WTC11 (cell line): ENCODE measurements at regions not wholly inside any gene's neighbourhood (a gene's known extent, or its start where the extent isn't known, plus 50 kb on each side); places are given as distances from the start of the nearest gene placed in this dataset.

Source experiments
- ATAC-seq: fragments of 200-7000 bp; cut with Tn5 transposase; 2 replicates; pipeline ENCODE4 v1.10.0; 2021; ENCODE audit warnings: mild to moderate bottlenecking, moderate library complexity
- CTCF ChIA-PET: fragments of 300-600 bp; sonication (Branson Sonifier 250); formaldehyde crosslinking; loops from one replicate; lab custom pipeline; 2021; ENCODE audit warnings: antibody characterized with exemption; lab: Charles Lee
- POLR2A ChIA-PET: fragments of 350-600 bp; sonication (Branson Sonifier 250); formaldehyde crosslinking; loops from one replicate; lab custom pipeline; 2021; ENCODE audit warnings: antibody characterized with exemption; lab: Charles Lee
- DNase-seq: peaks from one replicate; pipeline ENCODE4 v3.0.0; 2021; ENCODE audit warnings: low spot score
- H3K27ac Mint-ChIP-seq: 2 replicates; pipeline ENCODE4 v1.8.0; 2021; ENCODE audit warnings: mixed read lengths
- H3K27me3 Mint-ChIP-seq: 2 replicates; pipeline ENCODE4 v1.8.0; 2021; ENCODE audit warnings: low read depth, mild to moderate bottlenecking, moderate library complexity, mixed read lengths
- H3K36me3 Mint-ChIP-seq: 2 replicates; pipeline ENCODE4 v1.8.0; 2021; ENCODE audit warnings: mixed read lengths
- H3K4me1 Mint-ChIP-seq: 2 replicates; pipeline ENCODE4 v1.8.0; 2022; ENCODE audit warnings: mixed read lengths
- H3K4me3 Mint-ChIP-seq: 2 replicates; pipeline ENCODE4 v1.8.0; 2021; ENCODE audit warnings: mild to moderate bottlenecking, moderate library complexity, mixed read lengths
- H3K9me3 Mint-ChIP-seq: 2 replicates; pipeline ENCODE4 v1.8.0; 2021; ENCODE audit warnings: mixed read lengths
- FOXP1 ChIP-seq: sonication (generic); formaldehyde crosslinking; IDR thresholded peaks from 2 replicates; pipeline ENCODE4 v1.8.0; 2022; ENCODE audit warnings: missing genetic modification reagents, mild to moderate bottlenecking, moderate library complexity, borderline replicate concordance
- FOXP4 ChIP-seq: sonication (generic); formaldehyde crosslinking; IDR thresholded peaks from 2 replicates; pipeline ENCODE4 v1.8.0; 2022; ENCODE audit warnings: mild to moderate bottlenecking, missing genetic modification reagents
- GABPB1 ChIP-seq: sonication (generic); formaldehyde crosslinking; IDR thresholded peaks from 2 replicates; pipeline ENCODE4 v1.8.1; 2023; ENCODE audit warnings: mild to moderate bottlenecking, missing genetic modification reagents
- JUN ChIP-seq: sonication (generic); formaldehyde crosslinking; IDR thresholded peaks from 2 replicates; pipeline ENCODE4 v1.8.0; 2023; ENCODE audit warnings: mild to moderate bottlenecking, missing genetic modification reagents
- NFYB ChIP-seq: sonication (generic); formaldehyde crosslinking; conservative IDR thresholded peaks from 2 replicates; pipeline ENCODE4 v1.8.0; 2022; ENCODE audit warnings: low read depth, missing genetic modification reagents
- PREB ChIP-seq: sonication (generic); formaldehyde crosslinking; IDR thresholded peaks from 2 replicates; pipeline ENCODE4 v1.8.1; 2022; ENCODE audit warnings: mild to moderate bottlenecking, missing genetic modification reagents, moderate library complexity, borderline replicate concordance
- PRRX2 ChIP-seq: fragments of 250-450 bp; sonication (Bioruptor Pico); IDR thresholded peaks from 2 replicates; pipeline ENCODE4 v1.8.0; 2021; ENCODE audit warnings: mild to moderate bottlenecking
- SMAD3 ChIP-seq: sonication (generic); formaldehyde crosslinking; IDR thresholded peaks from 2 replicates; pipeline ENCODE4 v1.8.0; 2022; ENCODE audit warnings: missing genetic modification reagents, mild to moderate bottlenecking, borderline replicate concordance
- USF2 ChIP-seq: sonication (generic); formaldehyde crosslinking; IDR thresholded peaks from 2 replicates; pipeline ENCODE4 v1.8.1; 2023; ENCODE audit warnings: mild to moderate bottlenecking, missing genetic modification reagents, moderate library complexity
- ZNF219 ChIP-seq: sonication (generic); formaldehyde crosslinking; IDR thresholded peaks from 2 replicates; pipeline ENCODE4 v1.8.0; 2023; ENCODE audit warnings: missing genetic modification reagents, mild to moderate bottlenecking, borderline replicate concordance
- TF ChIP-seq, protein P1 (sequence below): fragments of 250-450 bp; sonication (Bioruptor Pico); IDR thresholded peaks from 2 replicates; pipeline ENCODE4 v1.9.0; 2021; ENCODE audit warnings: mild to moderate bottlenecking, borderline replicate concordance
- TF ChIP-seq, protein P2 (sequence below): sonication (generic); formaldehyde crosslinking; IDR thresholded peaks from 2 replicates; pipeline ENCODE4 v1.8.1; 2023; ENCODE audit warnings: mild to moderate bottlenecking, missing genetic modification reagents

DNA sequence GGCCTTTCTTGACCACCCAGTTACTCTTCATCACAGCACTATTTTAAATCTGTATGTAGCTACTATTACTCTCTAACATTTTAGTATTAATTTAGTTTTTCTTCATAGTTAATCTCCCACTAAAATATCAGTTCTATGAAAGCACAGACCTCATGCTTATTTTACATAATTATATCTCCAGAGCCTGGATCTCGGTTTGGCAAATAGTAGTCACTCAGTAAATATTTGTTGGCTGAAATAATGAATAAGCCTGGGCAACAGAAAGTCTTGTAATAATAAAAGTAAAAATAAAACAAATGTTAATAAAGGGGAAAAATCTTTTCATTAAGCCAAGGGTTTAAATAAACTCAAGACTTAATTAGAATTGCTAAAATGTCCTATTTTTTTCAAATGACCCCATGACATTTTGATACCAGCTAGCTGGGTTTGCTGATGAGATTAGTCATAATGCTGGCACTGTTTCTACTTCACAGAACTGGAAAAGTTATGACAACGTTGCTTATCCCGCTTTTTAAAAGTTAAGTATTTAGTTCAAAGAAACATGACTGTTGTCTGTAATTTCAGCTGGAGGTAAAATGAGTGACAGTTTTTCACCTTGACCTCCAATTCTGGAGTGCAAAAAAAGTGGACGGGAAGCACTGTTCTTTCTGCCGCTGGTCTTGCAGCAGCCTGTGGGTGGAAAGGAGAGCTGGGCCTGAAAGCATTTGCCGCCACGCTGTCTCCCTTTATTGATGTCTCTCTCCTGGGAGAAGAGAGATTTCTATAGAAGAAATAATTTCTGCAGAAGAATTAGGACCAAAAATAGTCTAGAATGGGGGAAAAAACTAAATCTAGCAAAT, 85.2 kb upstream of the SPATA13 start (continued):
- no peak for TF ChIP-seq GABPB1
- TF ChIP-seq, protein P1, sequence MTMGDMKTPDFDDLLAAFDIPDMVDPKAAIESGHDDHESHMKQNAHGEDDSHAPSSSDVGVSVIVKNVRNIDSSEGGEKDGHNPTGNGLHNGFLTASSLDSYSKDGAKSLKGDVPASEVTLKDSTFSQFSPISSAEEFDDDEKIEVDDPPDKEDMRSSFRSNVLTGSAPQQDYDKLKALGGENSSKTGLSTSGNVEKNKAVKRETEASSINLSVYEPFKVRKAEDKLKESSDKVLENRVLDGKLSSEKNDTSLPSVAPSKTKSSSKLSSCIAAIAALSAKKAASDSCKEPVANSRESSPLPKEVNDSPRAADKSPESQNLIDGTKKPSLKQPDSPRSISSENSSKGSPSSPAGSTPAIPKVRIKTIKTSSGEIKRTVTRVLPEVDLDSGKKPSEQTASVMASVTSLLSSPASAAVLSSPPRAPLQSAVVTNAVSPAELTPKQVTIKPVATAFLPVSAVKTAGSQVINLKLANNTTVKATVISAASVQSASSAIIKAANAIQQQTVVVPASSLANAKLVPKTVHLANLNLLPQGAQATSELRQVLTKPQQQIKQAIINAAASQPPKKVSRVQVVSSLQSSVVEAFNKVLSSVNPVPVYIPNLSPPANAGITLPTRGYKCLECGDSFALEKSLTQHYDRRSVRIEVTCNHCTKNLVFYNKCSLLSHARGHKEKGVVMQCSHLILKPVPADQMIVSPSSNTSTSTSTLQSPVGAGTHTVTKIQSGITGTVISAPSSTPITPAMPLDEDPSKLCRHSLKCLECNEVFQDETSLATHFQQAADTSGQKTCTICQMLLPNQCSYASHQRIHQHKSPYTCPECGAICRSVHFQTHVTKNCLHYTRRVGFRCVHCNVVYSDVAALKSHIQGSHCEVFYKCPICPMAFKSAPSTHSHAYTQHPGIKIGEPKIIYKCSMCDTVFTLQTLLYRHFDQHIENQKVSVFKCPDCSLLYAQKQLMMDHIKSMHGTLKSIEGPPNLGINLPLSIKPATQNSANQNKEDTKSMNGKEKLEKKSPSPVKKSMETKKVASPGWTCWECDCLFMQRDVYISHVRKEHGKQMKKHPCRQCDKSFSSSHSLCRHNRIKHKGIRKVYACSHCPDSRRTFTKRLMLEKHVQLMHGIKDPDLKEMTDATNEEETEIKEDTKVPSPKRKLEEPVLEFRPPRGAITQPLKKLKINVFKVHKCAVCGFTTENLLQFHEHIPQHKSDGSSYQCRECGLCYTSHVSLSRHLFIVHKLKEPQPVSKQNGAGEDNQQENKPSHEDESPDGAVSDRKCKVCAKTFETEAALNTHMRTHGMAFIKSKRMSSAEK (CRISPR knock-in tag) = no peak

- CTCF ChIA-PET = interaction anchor here (1.5 kb wide), 1 partner anchor 22 kb away, joined by 4 read pairs; no protein-coding TSS in a partner anchor
- no peak for DNase-seq
- Mint-ChIP-seq H3K4me1 (peaks cover 18% of the 10 kb centered on the region), H3K36me3 (no peaks in the 10 kb centered on the region), H3K27ac (peak overlapping the region; percentile 75; the same call in 1 of the 2 replicates), H3K4me3 (no peak overlapping the region), H3K9me3 (0 out of 2 replicates have a peak, but pooled peaks cover 3% of the 10 kb centered on the region), H3K27me3 (no peaks in the 10 kb centered on the region; the same call in 1 of the 2 replicates)
- POLR2A ChIA-PET = interaction anchor here (0.7 kb wide), 1 partner anchor 14 kb away, joined by 3 read pairs; no protein-coding TSS in a partner anchor
- ATAC-seq = no peak
- TF ChIP-seq PREB (CRISPR knock-in tag) = no peak
- TF ChIP-seq GABPB1 = peak; percentile 93
- TF ChIP-seq NFYB (CRISPR knock-in tag) = no peak
- TF ChIP-seq SMAD3 (CRISPR knock-in tag) = no peak
- TF ChIP-seq ZNF219 (CRISPR knock-in tag) = no peak
These were observed 84.4 kb upstream of the SPATA13 start for GRCh38 chr13:24076109-24076508.

- ChIA-PET POLR2A (interaction anchor here (0.7 kb wide), 1 partner anchor 14 kb away, joined by 3 read pairs; no protein-coding TSS in a partner anchor), CTCF (no interaction called here)
- TF ChIP-seq FOXP1 (CRISPR knock-in tag) (no peak), JUN (CRISPR knock-in tag) (no peak), FOXP4 (CRISPR knock-in tag) (no peak), PRRX2 (no peak), SMAD3 (CRISPR knock-in tag) (no peak), USF2 (no peak)
- TF ChIP-seq, protein P2, sequence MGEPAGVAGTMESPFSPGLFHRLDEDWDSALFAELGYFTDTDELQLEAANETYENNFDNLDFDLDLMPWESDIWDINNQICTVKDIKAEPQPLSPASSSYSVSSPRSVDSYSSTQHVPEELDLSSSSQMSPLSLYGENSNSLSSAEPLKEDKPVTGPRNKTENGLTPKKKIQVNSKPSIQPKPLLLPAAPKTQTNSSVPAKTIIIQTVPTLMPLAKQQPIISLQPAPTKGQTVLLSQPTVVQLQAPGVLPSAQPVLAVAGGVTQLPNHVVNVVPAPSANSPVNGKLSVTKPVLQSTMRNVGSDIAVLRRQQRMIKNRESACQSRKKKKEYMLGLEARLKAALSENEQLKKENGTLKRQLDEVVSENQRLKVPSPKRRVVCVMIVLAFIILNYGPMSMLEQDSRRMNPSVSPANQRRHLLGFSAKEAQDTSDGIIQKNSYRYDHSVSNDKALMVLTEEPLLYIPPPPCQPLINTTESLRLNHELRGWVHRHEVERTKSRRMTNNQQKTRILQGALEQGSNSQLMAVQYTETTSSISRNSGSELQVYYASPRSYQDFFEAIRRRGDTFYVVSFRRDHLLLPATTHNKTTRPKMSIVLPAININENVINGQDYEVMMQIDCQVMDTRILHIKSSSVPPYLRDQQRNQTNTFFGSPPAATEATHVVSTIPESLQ (CRISPR knock-in tag) = no peak
- TF ChIP-seq, all 79 proteins: peak for 0
- peak overlapping the region; percentile 75 for H3K27ac Mint-ChIP-seq
- H3K36me3 Mint-ChIP-seq = no peaks in the 10 kb centered on the region
- ATAC-seq = peak; percentile 47; the same call in 1 of the 2 replicates
- H3K27me3 Mint-ChIP-seq = no peaks in the 10 kb centered on the region
- 0 out of 2 replicates have a peak, but pooled peaks cover 3% of the 10 kb centered on the region for H3K9me3 Mint-ChIP-seq
- H3K4me3 Mint-ChIP-seq = no peak overlapping the region
- no peak for DNase-seq
- peaks cover 18% of the 10 kb centered on the region for H3K4me1 Mint-ChIP-seq
These were observed 83.9 kb upstream of the SPATA13 start for GRCh38 chr13:24076636-24077035.
